ENCODE measurements at regions not wholly inside any gene's neighbourhood (a gene's known extent, or its start where the extent isn't known, plus 50 kb on each side); places are given as distances from the start of the nearest gene placed in this dataset.

DNA sequence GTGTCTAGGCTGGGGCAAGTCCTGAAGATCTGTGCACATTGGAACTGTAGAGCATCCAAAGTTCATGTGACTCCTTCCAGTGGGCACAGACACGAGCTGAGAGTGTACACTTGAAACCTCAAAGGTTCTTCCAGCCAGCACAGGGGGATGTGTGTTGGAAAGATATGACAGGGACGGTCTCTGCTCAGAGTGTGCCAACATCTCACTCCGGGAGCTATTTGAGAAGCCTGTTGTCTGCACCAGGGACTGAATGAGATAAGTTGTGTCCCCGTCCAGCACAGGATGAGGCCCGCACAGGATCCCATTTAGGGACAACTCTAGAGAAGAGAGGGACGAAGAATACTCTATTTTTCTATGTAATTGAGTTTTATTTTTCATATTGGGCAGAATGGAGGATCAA, 136.3 kb downstream of the SNAPC1 start:
- Histone ChIP-seq H3K79me2 (ENCODE audit: low read depth) (no peaks in the 10 kb centered on the region), H2AFZ (replicated peaks) (no peak overlapping the region), H3K9me3 (ENCODE audit: low read depth) (no peaks in the 10 kb centered on the region), H3K4me1 (no peaks in the 10 kb centered on the region), H4K20me1 (ENCODE audit: low read depth) (no peaks in the 10 kb centered on the region), H3K9ac (no peak overlapping the region), H3K27me3 (no peaks in the 10 kb centered on the region), H3K27ac (no peak overlapping the region), H3K4me3 (no peak overlapping the region), H3F3A (ENCODE audit: low read depth) (no peaks in the 10 kb centered on the region), H3K4me2 (no peak overlapping the region), H3K36me3 (no peaks in the 10 kb centered on the region)
- TF ChIP-seq, protein P1, sequence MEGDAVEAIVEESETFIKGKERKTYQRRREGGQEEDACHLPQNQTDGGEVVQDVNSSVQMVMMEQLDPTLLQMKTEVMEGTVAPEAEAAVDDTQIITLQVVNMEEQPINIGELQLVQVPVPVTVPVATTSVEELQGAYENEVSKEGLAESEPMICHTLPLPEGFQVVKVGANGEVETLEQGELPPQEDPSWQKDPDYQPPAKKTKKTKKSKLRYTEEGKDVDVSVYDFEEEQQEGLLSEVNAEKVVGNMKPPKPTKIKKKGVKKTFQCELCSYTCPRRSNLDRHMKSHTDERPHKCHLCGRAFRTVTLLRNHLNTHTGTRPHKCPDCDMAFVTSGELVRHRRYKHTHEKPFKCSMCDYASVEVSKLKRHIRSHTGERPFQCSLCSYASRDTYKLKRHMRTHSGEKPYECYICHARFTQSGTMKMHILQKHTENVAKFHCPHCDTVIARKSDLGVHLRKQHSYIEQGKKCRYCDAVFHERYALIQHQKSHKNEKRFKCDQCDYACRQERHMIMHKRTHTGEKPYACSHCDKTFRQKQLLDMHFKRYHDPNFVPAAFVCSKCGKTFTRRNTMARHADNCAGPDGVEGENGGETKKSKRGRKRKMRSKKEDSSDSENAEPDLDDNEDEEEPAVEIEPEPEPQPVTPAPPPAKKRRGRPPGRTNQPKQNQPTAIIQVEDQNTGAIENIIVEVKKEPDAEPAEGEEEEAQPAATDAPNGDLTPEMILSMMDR (IDR thresholded peaks at IDR 0.05), result no peak
- no peak for TF ChIP-seq EZH2 (IDR thresholded peaks at IDR 0.05)
- no peak for TF ChIP-seq EZH2phosphoT487 (IDR thresholded peaks at IDR 0.05)
- Mint-ChIP-seq H3K27ac (no peak overlapping the region), H3K4me1 (no peaks in the 10 kb centered on the region), H3K4me3 (no peak overlapping the region), H3K9me3 (no peaks in the 10 kb centered on the region), H3K36me3 (no peaks in the 10 kb centered on the region), H3K27me3 (ENCODE audit: insufficient read depth, low read depth) (peaks cover 2% of the 10 kb centered on the region)
- DNase-seq (ENCODE audit: low spot score), result no peak

DNA sequence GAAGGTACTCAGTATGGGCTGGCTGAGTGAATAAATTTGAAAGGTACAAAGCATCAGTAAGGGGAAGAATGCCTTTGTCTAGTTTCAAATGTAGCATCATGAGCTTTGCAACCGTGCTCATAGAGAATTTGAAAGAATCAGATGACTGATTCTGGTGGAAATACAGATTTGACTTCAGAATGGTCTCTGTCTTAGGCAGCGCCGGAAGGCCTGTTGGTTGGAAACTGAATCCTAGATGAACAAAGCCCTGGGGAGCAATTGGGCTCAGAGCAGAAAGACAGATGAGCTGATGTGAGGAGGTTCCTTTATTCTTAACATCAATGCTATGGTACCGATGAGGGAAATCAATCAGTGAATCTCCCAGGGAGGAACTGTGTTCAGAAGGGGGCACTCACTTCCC, 137.3 kb downstream of the SNAPC1 start:
- Histone ChIP-seq H3K4me1 (no peaks in the 10 kb centered on the region), H3F3A (ENCODE audit: low read depth) (no peaks in the 10 kb centered on the region), H3K4me3 (no peak overlapping the region), H3K79me2 (ENCODE audit: low read depth) (no peaks in the 10 kb centered on the region), H2AFZ (replicated peaks) (no peak overlapping the region), H3K9me3 (ENCODE audit: low read depth) (no peaks in the 10 kb centered on the region), H3K9ac (no peak overlapping the region), H3K4me2 (no peak overlapping the region), H3K27me3 (no peaks in the 10 kb centered on the region), H4K20me1 (ENCODE audit: low read depth) (no peaks in the 10 kb centered on the region), H3K36me3 (no peaks in the 10 kb centered on the region), H3K27ac (no peak overlapping the region)
- Mint-ChIP-seq H3K27me3 (ENCODE audit: insufficient read depth, low read depth) (no peaks in the 10 kb centered on the region), H3K27ac (no peak overlapping the region), H3K4me1 (no peaks in the 10 kb centered on the region), H3K9me3 (no peaks in the 10 kb centered on the region), H3K36me3 (no peaks in the 10 kb centered on the region), H3K4me3 (no peak overlapping the region)
- DNase-seq (ENCODE audit: low spot score), result no peak
- TF ChIP-seq EZH2phosphoT487 (IDR thresholded peaks at IDR 0.05) (no peak), EZH2 (IDR thresholded peaks at IDR 0.05) (no peak)
- TF ChIP-seq, protein P1 (IDR thresholded peaks at IDR 0.05), result no peak

DNA sequence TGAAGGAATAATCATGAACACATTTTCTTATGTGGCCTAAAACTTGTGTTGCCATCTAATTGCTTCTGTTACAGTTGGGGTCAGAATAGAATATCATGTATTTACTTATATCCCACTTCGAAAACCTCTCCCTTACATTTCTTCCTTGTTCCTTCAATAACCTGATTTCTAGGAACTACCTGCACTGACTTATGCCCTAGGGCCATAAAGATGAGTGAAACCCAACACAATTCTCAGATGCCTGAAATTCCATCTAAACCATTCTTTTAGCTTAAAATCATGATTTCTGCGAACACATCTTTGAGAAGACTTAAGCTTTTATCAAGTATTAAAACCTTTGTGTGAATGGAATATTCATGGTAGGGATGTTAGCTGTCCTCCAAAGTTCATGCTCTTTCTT, 142.7 kb downstream of the SNAPC1 start:
- Histone ChIP-seq H3K4me2 (no peak overlapping the region), H3K4me1 (no peaks in the 10 kb centered on the region), H3F3A (ENCODE audit: low read depth) (no peaks in the 10 kb centered on the region), H3K9me3 (ENCODE audit: low read depth) (no peaks in the 10 kb centered on the region), H4K20me1 (ENCODE audit: low read depth) (no peaks in the 10 kb centered on the region), H3K4me3 (no peak overlapping the region), H3K27me3 (no peaks in the 10 kb centered on the region), H2AFZ (replicated peaks) (no peak overlapping the region), H3K9ac (no peak overlapping the region), H3K79me2 (ENCODE audit: low read depth) (no peaks in the 10 kb centered on the region), H3K36me3 (no peaks in the 10 kb centered on the region), H3K27ac (no peak overlapping the region)
- H3K27ac Mint-ChIP-seq, result no peak overlapping the region
- no peaks in the 10 kb centered on the region for H3K36me3 Mint-ChIP-seq
- no peaks in the 10 kb centered on the region for H3K27me3 Mint-ChIP-seq (ENCODE audit: insufficient read depth, low read depth)
- TF ChIP-seq EZH2 (IDR thresholded peaks at IDR 0.05) (no peak), EZH2phosphoT487 (IDR thresholded peaks at IDR 0.05) (no peak)
- TF ChIP-seq, protein P1 (IDR thresholded peaks at IDR 0.05), result no peak
- H3K9me3 Mint-ChIP-seq, result no peaks in the 10 kb centered on the region
- DNase-seq (ENCODE audit: low spot score), result no peak
- no peak overlapping the region for H3K4me3 Mint-ChIP-seq
- no peaks in the 10 kb centered on the region for H3K4me1 Mint-ChIP-seq

DNA sequence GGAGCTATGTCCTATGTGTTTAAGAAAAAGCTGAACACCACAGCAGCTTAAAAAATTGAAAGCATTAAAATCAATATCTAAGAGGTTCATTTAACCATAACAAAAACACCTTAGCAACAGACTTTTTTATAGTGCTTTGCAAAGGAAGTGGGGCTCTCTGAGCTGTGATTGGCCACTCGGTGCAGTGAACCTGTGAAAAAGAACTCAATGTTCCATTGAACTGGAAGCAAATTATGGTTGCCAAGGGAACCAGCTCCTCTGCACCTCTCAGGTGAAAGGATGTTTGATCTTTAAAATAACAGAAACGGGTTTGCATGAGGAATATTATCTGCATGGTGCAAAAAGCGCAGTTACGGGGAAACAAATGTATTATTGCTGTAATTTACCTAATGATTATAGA, 149.4 kb downstream of the SNAPC1 start:
- Histone ChIP-seq H3K27ac (no peak overlapping the region), H3K36me3 (no peaks in the 10 kb centered on the region), H3K79me2 (ENCODE audit: low read depth) (no peaks in the 10 kb centered on the region), H3F3A (ENCODE audit: low read depth) (no peaks in the 10 kb centered on the region), H2AFZ (replicated peaks) (no peak overlapping the region), H3K4me1 (no peaks in the 10 kb centered on the region), H3K27me3 (no peaks in the 10 kb centered on the region), H3K9me3 (ENCODE audit: low read depth) (no peaks in the 10 kb centered on the region), H3K4me3 (no peak overlapping the region), H4K20me1 (ENCODE audit: low read depth) (no peaks in the 10 kb centered on the region), H3K4me2 (no peak overlapping the region), H3K9ac (no peak overlapping the region)
- TF ChIP-seq EZH2phosphoT487 (IDR thresholded peaks at IDR 0.05) (no peak), EZH2 (IDR thresholded peaks at IDR 0.05) (no peak)
- Mint-ChIP-seq H3K4me1 (peaks cover 6% of the 10 kb centered on the region), H3K4me3 (no peak overlapping the region), H3K36me3 (no peaks in the 10 kb centered on the region), H3K9me3 (no peaks in the 10 kb centered on the region), H3K27me3 (ENCODE audit: insufficient read depth, low read depth) (no peaks in the 10 kb centered on the region), H3K27ac (no peak overlapping the region)
- no peak for DNase-seq (ENCODE audit: low spot score)

Data from neural progenitor cell (in vitro differentiated cells).